BLaER1 (cell line): ENCODE measurements at regions not wholly inside any gene's neighbourhood (a gene's known extent, or its start where the extent isn't known, plus 50 kb on each side); places are given as distances from the start of the nearest gene placed in this dataset.

ENCODE experiments used
- H3K27ac ChIP-seq: shearing (Covaris generic); formaldehyde crosslinking; 2 replicates; pipeline ENCODE4 v1.8.1; 2022
- H3K27me3 ChIP-seq: shearing (Covaris generic); formaldehyde crosslinking; 2 replicates; pipeline ENCODE4 v1.8.1; 2022
- H3K36me3 ChIP-seq: shearing (Covaris generic); formaldehyde crosslinking; 2 replicates; pipeline ENCODE4 v1.8.1; 2022
- H3K4me1 ChIP-seq: shearing (Covaris generic); formaldehyde crosslinking; 2 replicates; pipeline ENCODE4 v1.8.1; 2022
- H3K4me2 ChIP-seq: shearing (Covaris generic); formaldehyde crosslinking; 2 replicates; pipeline ENCODE4 v1.8.1; 2022
- H3K4me3 ChIP-seq: shearing (Covaris generic); formaldehyde crosslinking; 2 replicates; pipeline ENCODE4 v1.8.1; 2022
- H3K9ac ChIP-seq: shearing (Covaris generic); formaldehyde crosslinking; 2 replicates; pipeline ENCODE4 v1.8.1; 2022
- H3K9me3 ChIP-seq: shearing (Covaris generic); formaldehyde crosslinking; 2 replicates; pipeline ENCODE4 v1.8.1; 2022
- H4K20me1 ChIP-seq: shearing (Covaris generic); formaldehyde crosslinking; 2 replicates; pipeline ENCODE4 v1.8.1; 2022
- Cebpa-rat ChIP-seq: shearing (Covaris generic); IDR thresholded peaks from 2 replicates; pipeline ENCODE4 v1.8.1; 2022

DNA sequence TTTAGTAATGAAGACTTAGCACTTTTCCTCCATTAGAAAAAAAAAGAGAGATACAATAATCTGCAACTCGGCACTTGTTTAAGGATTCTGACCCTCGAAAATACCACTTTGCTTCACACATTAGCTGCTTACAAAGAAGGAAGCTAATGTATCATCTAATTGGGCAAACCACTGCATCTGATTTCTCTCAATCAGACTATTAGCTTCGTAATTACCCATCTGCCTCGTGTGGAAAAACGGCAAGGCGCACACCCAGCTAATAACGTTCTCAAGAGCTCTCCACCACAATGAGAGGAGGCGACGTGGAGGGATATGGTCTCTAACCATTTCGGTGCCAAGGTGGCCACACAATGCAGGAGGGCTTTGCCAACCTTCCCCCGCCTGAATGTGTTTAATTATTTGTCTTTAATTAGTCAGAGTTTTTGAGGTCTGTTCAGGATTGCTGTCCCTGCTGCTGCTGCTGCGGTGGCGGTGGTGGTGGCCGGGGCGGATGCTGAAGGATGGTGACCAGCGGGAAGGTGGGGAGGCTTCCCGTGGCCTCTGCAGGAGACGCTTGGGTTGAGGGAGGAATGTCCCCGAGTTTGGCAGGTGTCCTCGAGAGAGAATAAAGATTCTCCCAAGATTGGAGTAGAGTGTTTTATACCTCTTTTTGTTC, 374.5 kb downstream of the RPS6KC1 start:
- no peak overlapping the region for H3K4me2 ChIP-seq
- H3K27ac ChIP-seq = no peak overlapping the region
- no peak for TF ChIP-seq Cebpa-rat
- H3K27me3 ChIP-seq = no peaks in the 10 kb centered on the region
- no peak overlapping the region for H3K9ac ChIP-seq
- no peak overlapping the region for H3K4me3 ChIP-seq
- no peaks in the 10 kb centered on the region for H4K20me1 ChIP-seq
- no peaks in the 10 kb centered on the region for H3K4me1 ChIP-seq
- H3K9me3 ChIP-seq = no peaks in the 10 kb centered on the region
- no peaks in the 10 kb centered on the region for H3K36me3 ChIP-seq

- no peak overlapping the region for H3K27ac ChIP-seq
- H3K36me3 ChIP-seq = no peaks in the 10 kb centered on the region
- TF ChIP-seq Cebpa-rat = no peak
- no peak overlapping the region for H3K4me3 ChIP-seq
- H3K4me1 ChIP-seq = no peaks in the 10 kb centered on the region
- H3K9me3 ChIP-seq = peaks cover 4% of the 10 kb centered on the region; the same call in 1 of the 2 replicates
- H3K4me2 ChIP-seq = no peak overlapping the region
- H3K9ac ChIP-seq = no peak overlapping the region
- no peaks in the 10 kb centered on the region for H3K27me3 ChIP-seq
- no peaks in the 10 kb centered on the region for H4K20me1 ChIP-seq
These were observed 378.6 kb downstream of the RPS6KC1 start for GRCh38 chr1:213429642-213430041.

DNA sequence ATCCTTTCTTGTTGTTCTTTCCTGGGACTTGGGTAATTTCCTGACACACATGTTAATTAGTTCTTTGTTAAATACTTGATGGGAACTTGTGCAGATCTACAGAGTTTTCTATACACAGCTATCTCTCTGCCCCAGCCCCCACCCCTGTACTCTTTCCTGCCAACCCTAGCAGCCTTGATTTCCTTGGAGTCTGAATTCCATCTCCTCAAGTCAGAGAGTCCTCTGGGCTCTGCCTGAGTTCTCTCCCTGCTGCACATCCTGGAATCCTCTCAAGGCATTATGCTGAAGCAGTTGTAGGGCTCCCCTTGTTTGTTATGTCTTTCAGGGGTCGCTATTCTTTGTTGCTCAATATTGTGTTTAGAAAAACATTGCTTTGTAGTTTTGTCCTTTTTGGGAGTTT, 384.7 kb downstream of the RPS6KC1 start:
- H4K20me1 ChIP-seq = no peaks in the 10 kb centered on the region
- H3K4me2 ChIP-seq = no peak overlapping the region
- no peaks in the 10 kb centered on the region for H3K4me1 ChIP-seq
- peaks cover 4% of the 10 kb centered on the region; the same call in 1 of the 2 replicates for H3K9me3 ChIP-seq
- H3K4me3 ChIP-seq = no peak overlapping the region
- H3K27me3 ChIP-seq = no peaks in the 10 kb centered on the region
- no peak for TF ChIP-seq Cebpa-rat
- no peaks in the 10 kb centered on the region for H3K36me3 ChIP-seq
- H3K9ac ChIP-seq = no peak overlapping the region
- H3K27ac ChIP-seq = no peak overlapping the region

DNA sequence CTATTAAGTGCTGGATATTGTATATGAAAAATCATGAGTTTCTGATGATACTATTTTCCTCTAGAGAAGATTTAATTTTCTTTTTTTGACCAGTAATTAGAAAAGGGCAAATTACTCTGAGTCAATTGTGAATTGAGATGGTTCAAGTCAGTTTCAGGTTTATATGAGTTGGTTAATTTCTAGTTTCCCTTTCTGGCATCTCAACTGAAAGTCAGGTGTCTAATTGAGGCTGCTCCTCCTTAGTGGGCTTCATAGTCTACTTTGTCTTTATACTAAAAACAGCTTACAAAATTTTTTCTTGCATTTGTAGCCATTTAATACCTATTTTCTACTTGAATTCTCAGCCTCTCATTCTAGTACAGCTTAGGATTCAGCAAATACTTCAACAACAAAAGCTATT, 387.3 kb downstream of the RPS6KC1 start:
- no peaks in the 10 kb centered on the region for H3K36me3 ChIP-seq
- H4K20me1 ChIP-seq = no peaks in the 10 kb centered on the region
- no peak overlapping the region for H3K27ac ChIP-seq
- no peaks in the 10 kb centered on the region for H3K27me3 ChIP-seq
- no peaks in the 10 kb centered on the region for H3K4me1 ChIP-seq
- H3K9ac ChIP-seq = no peak overlapping the region
- TF ChIP-seq Cebpa-rat = no peak
- H3K4me2 ChIP-seq = no peak overlapping the region
- H3K9me3 ChIP-seq = peaks cover 4% of the 10 kb centered on the region; the same call in 1 of the 2 replicates
- no peak overlapping the region for H3K4me3 ChIP-seq

GRCh38 chr1:213439703-213440102, 388.7 kb downstream of the RPS6KC1 start:
- H3K9me3 ChIP-seq = no peaks in the 10 kb centered on the region
- H3K4me3 ChIP-seq = no peak overlapping the region
- no peak overlapping the region for H3K4me2 ChIP-seq
- H3K36me3 ChIP-seq = no peaks in the 10 kb centered on the region
- no peak overlapping the region for H3K9ac ChIP-seq
- H3K4me1 ChIP-seq = no peaks in the 10 kb centered on the region
- H3K27ac ChIP-seq = no peak overlapping the region
- no peak for TF ChIP-seq Cebpa-rat
- H4K20me1 ChIP-seq = no peaks in the 10 kb centered on the region
- H3K27me3 ChIP-seq = no peaks in the 10 kb centered on the region

- Histone ChIP-seq H3K27ac (no peak overlapping the region), H3K36me3 (no peaks in the 10 kb centered on the region), H3K4me2 (no peak overlapping the region), H3K9me3 (no peaks in the 10 kb centered on the region), H3K27me3 (no peaks in the 10 kb centered on the region), H3K4me3 (no peak overlapping the region), H3K9ac (no peak overlapping the region), H3K4me1 (no peaks in the 10 kb centered on the region), H4K20me1 (no peaks in the 10 kb centered on the region)
- no peak for TF ChIP-seq Cebpa-rat
These were observed 389.7 kb downstream of the RPS6KC1 start for GRCh38 chr1:213440766-213441165.

GRCh38 chr1:213443415-213443814, 392.4 kb downstream of the RPS6KC1 start:
- Histone ChIP-seq H3K27me3 (no peaks in the 10 kb centered on the region), H3K9ac (no peak overlapping the region), H3K4me3 (no peak overlapping the region), H3K9me3 (no peaks in the 10 kb centered on the region), H4K20me1 (no peaks in the 10 kb centered on the region), H3K4me1 (peaks cover 3% of the 10 kb centered on the region), H3K36me3 (no peaks in the 10 kb centered on the region), H3K27ac (no peak overlapping the region), H3K4me2 (no peak overlapping the region)
- TF ChIP-seq Cebpa-rat = no peak

- Histone ChIP-seq H3K9me3 (no peaks in the 10 kb centered on the region), H3K4me2 (no peak overlapping the region), H3K9ac (no peak overlapping the region), H3K4me3 (no peak overlapping the region), H3K27me3 (no peaks in the 10 kb centered on the region), H3K27ac (no peak overlapping the region), H3K4me1 (peaks cover 11% of the 10 kb centered on the region), H3K36me3 (no peaks in the 10 kb centered on the region), H4K20me1 (no peaks in the 10 kb centered on the region)
- no peak for TF ChIP-seq Cebpa-rat
These were observed 393.2 kb downstream of the RPS6KC1 start for GRCh38 chr1:213444224-213444623.

GRCh38 chr1:213446496-213446895, 395.5 kb downstream of the RPS6KC1 start:
- H3K4me2 ChIP-seq = no peak overlapping the region
- no peaks in the 10 kb centered on the region for H3K9me3 ChIP-seq
- no peaks in the 10 kb centered on the region for H4K20me1 ChIP-seq
- H3K9ac ChIP-seq = no peak overlapping the region
- H3K36me3 ChIP-seq = no peaks in the 10 kb centered on the region
- H3K27me3 ChIP-seq = no peaks in the 10 kb centered on the region
- H3K4me1 ChIP-seq = peaks cover 20% of the 10 kb centered on the region
- no peak overlapping the region for H3K27ac ChIP-seq
- TF ChIP-seq Cebpa-rat = no peak
- no peak overlapping the region for H3K4me3 ChIP-seq

- Histone ChIP-seq H3K4me2 (peak overlapping the region; percentile 68), H3K4me1 (peaks cover 20% of the 10 kb centered on the region), H3K9ac (no peak overlapping the region), H3K4me3 (no peak overlapping the region), H3K27me3 (no peaks in the 10 kb centered on the region), H3K36me3 (no peaks in the 10 kb centered on the region), H3K9me3 (no peaks in the 10 kb centered on the region), H3K27ac (no peak overlapping the region), H4K20me1 (no peaks in the 10 kb centered on the region)
- no peak for TF ChIP-seq Cebpa-rat
These were observed 397.3 kb downstream of the RPS6KC1 start for GRCh38 chr1:213448360-213448759.

DNA sequence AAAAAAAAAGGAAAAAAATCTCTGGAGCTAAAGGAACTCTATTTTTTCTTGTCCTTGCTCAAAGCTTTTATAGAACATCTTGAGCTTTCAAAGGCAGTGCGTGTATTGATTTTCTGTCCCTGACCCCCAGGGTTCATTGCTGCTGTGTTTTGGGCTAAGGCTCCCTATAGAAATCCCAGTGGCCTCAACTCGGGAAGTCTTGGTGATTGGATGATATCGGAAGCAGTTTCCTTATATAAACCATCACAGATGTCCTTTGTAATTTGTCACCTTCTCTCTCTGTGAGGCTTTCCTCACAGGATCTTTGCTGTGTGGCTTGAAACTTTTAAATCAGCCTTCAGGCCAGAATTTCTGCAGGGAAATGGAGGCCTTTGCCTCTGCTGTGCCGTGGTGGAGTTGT, 397.7 kb downstream of the RPS6KC1 start:
- no peaks in the 10 kb centered on the region for H3K36me3 ChIP-seq
- H3K4me3 ChIP-seq = no peak overlapping the region
- H3K9me3 ChIP-seq = no peaks in the 10 kb centered on the region
- H3K27ac ChIP-seq = peak overlapping the region; percentile 10; the same call in 1 of the 2 replicates
- no peak for TF ChIP-seq Cebpa-rat
- no peaks in the 10 kb centered on the region for H3K27me3 ChIP-seq
- peak overlapping the region; percentile 68 for H3K4me2 ChIP-seq
- no peaks in the 10 kb centered on the region for H4K20me1 ChIP-seq
- peaks cover 20% of the 10 kb centered on the region for H3K4me1 ChIP-seq
- peak overlapping the region; percentile 22; the same call in 1 of the 2 replicates for H3K9ac ChIP-seq
